AG04449 (cell line): ENCODE measurements at regions not wholly inside any gene's neighbourhood (a gene's known extent, or its start where the extent isn't known, plus 50 kb on each side); places are given as distances from the start of the nearest gene placed in this dataset.

Source experiments
- CTCF ChIA-PET: fragments of 350-600 bp; formaldehyde crosslinking; extraction: SDS; loops from one replicate; lab custom pipeline; 2021; ENCODE audit warnings: antibody characterized with exemption; lab: Yijun Ruan, JAX
- POLR2A ChIA-PET: fragments of 400-600, 350-600 bp; formaldehyde crosslinking; extraction: SDS; loops from one replicate; lab custom pipeline; 2020; ENCODE audit warnings: antibody characterized with exemption, inconsistent platforms; lab: Yijun Ruan, JAX
- DNase-seq: peaks from one replicate; pipeline ENCODE4 v3.0.0-alpha.2; 2010; ENCODE audit warnings: low read depth, low spot score
- H3K4me3 ChIP-seq: 2 replicates; pipeline ENCODE4 v1.5.1; 2011; ENCODE audit warnings: low read depth, mild to moderate bottlenecking, control low read depth, low read length
- TF ChIP-seq, protein P1 (sequence below): IDR thresholded peaks from one replicate; pipeline ENCODE4 v1.5.1; 2011; ENCODE audit warnings: mild to moderate bottlenecking, moderate library complexity, low read length, control low read depth, inconsistent platforms; ENCODE audit not compliant: insufficient read depth; ENCODE audit errors: missing control alignments

GRCh38 chr4:56286763-56287162 lies 100.5 kb downstream of the AASDH start:
- H3K4me3 ChIP-seq, result no peak overlapping the region
- TF ChIP-seq, protein P1, sequence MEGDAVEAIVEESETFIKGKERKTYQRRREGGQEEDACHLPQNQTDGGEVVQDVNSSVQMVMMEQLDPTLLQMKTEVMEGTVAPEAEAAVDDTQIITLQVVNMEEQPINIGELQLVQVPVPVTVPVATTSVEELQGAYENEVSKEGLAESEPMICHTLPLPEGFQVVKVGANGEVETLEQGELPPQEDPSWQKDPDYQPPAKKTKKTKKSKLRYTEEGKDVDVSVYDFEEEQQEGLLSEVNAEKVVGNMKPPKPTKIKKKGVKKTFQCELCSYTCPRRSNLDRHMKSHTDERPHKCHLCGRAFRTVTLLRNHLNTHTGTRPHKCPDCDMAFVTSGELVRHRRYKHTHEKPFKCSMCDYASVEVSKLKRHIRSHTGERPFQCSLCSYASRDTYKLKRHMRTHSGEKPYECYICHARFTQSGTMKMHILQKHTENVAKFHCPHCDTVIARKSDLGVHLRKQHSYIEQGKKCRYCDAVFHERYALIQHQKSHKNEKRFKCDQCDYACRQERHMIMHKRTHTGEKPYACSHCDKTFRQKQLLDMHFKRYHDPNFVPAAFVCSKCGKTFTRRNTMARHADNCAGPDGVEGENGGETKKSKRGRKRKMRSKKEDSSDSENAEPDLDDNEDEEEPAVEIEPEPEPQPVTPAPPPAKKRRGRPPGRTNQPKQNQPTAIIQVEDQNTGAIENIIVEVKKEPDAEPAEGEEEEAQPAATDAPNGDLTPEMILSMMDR, result no peak
- no peak for DNase-seq
- CTCF ChIA-PET, result no interaction called here
- POLR2A ChIA-PET, result no interaction called here

DNA sequence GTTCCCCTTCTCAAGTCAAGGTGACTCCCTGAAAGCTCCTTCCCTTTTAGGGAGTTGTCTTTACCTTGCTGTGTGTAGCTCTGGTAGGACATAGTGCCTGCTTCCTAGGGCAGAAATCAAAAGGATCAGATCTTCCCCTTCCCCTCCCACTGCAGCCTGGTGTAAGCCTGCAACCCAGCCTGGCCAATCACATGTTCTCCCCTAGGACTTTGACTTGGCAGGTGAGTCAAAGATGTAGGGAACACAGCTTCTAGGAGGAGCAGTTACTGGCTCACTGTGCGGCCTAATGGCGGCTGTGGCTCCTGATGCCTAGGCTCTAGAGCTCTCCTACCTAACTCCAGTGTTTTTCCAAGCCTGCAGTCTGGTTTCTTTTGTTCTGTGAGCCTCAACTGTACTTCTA lies 103.9 kb downstream of the AASDH start:
- DNase-seq, result no peak
- H3K4me3 ChIP-seq, result no peak overlapping the region
- POLR2A ChIA-PET, result no interaction called here
- CTCF ChIA-PET, result no interaction called here
- TF ChIP-seq, protein P1, result no peak

GRCh38 chr4:56282004-56282403 lies 105.3 kb downstream of the AASDH start:
- ChIA-PET POLR2A (no interaction called here), CTCF (no interaction called here)
- no peak for DNase-seq
- H3K4me3 ChIP-seq, result no peak overlapping the region
- TF ChIP-seq, protein P1, result no peak

GRCh38 chr4:56276547-56276946 lies 110.7 kb downstream of the AASDH start:
- H3K4me3 ChIP-seq, result no peak overlapping the region
- TF ChIP-seq, protein P1, result no peak
- CTCF ChIA-PET, result interaction anchor here (1.2 kb wide), 1 partner anchor 13 kb away, joined by 3 read pairs; no protein-coding TSS in a partner anchor
- POLR2A ChIA-PET, result no interaction called here
- DNase-seq, result no peak

DNA sequence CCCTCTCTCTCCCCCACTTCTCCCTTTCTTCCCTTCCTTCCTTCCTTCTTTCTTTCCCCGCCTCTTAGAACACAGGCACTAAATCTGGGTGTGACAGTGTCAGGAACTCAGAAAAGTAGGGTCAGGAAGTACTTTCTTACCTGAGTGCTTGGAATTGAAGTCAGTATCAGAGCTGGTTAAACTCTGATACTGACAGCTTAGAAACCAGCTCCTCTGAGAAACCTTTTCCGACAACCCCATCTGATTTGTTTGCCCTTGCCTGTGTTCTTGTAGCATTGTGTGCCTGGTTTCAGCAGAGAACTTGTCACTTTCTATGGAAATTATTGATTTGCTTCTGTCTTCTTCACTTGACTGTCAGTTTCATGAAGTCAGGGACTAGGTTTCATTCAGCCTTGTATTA lies 113.9 kb downstream of the AASDH start:
- DNase-seq, result no peak
- TF ChIP-seq, protein P1, result no peak
- CTCF ChIA-PET, result no interaction called here
- POLR2A ChIA-PET, result no interaction called here
- no peak overlapping the region for H3K4me3 ChIP-seq

GRCh38 chr4:56272927-56273326 lies 114.4 kb downstream of the AASDH start:
- POLR2A ChIA-PET, result no interaction called here
- CTCF ChIA-PET, result no interaction called here
- DNase-seq, result no peak
- TF ChIP-seq, protein P1, result no peak
- no peak overlapping the region for H3K4me3 ChIP-seq
